HG03354 (cell line): ENCODE measurements at regions not wholly inside any gene's neighbourhood (a gene's known extent, or its start where the extent isn't known, plus 50 kb on each side); places are given as distances from the start of the nearest gene placed in this dataset.
A peak's percentile ranks its signal among the peaks of the same experiment; 100 is the strongest.
"Not testable (repeated sequence)": the region's sequence is repeated elsewhere in the genome, so short reads cannot be mapped to it uniquely, and the experiment has no call there.

Experiments
- ATAC-seq: cut with Tn5 transposase; IDR thresholded peaks from one replicate; pipeline ENCODE4 v1.9.1; 2021; ENCODE audit warnings: mild to moderate bottlenecking; ENCODE audit not compliant: unreplicated experiment, poor library complexity, severe bottlenecking

- not testable (repeated sequence) for ATAC-seq
Observed at GRCh38 chr2:138250843-138251320, 250.7 kb upstream of the SPOPL start.

DNA sequence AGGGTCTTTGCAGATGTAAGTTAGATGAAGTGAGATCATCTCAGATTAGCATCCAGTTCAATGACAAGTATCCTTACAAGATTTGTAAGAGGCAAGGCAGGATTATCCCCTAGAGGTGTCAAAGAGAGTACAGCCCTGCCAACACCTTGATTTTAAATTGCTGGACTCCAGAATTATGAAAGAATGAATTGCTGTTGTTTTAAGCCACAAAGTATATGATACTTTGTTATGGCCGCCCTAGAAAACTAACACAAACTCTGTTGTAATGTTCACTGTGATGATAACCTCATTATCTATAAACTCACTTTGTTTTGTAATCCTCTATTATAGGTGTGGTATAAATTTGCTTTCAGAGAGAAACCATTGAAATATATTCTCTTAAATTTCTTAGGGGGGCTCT is 249.0 kb upstream of the SPOPL start:
- ATAC-seq, result no peak

DNA sequence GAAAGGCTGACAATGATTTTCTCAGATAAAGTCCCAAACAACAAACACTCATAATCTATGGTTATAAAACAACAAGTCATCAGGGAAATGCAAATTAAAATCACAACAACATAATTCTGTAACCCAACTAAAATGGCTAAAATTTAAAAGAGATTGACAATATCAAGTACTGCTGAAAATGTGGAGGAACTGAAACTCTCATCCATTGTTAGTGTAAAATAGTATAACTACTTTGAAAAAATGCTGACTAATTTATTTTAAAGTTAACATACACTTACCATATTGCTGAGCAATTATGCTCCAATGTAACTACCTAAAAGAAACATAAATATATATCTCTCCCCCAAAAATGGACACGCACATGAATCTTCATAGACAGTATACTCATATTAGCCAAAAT is 245.9 kb upstream of the SPOPL start:
- no peak for ATAC-seq

DNA sequence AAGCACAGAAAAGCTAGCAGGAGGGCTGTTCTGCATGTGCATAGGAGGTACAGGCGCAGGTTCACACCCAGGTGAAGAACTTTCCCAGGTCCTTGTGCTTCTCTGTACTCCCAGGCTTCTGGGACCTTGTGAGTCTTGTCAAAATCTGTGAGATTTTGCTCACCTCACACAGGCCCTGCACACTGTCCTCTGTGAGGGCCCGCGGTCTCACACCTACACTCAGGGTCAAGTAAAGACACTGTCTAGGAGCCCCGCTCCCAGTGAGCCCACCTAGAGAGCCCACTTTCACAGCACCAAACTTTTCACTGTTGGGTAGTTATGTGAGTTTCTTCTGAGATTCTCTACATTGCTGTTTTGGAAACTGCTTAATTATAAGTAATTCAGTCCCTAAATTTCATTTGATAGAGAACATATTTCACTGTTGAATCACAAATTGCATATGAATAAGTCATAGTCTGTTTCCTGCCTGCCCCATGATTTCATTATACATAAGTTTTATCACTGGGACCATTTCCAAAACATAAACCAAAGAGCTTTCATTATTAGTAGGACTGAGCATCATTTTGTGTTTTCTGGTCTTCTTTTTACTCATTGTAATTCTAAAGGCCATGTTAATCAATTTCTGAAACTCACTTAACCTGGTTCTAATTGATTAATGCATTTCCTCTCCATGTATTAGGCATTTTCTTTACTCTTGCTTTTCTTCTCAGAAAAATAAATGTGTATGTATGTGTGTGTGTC is 234.2 kb upstream of the SPOPL start:
- peak; percentile 81 for ATAC-seq

DNA sequence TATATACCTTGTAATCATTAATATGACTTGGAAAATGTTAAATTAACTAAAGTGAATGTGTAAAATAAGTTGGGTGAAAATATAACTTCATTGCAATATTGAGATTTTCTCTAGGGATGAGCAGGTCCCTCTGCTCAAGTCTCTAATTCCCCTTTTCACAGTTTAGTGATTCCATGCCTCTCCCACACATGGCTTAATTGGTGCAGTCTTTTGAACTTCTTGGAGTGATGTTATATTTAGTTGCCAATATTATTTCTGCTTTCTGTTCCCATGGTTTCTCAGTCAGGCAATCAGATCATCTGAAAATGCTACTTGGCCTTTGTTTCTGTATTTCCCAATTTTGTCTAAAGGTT is 233.7 kb upstream of the SPOPL start:
- ATAC-seq, result peak; percentile 48

GRCh38 chr2:138269765-138270164 is 231.8 kb upstream of the SPOPL start:
- no peak for ATAC-seq

DNA sequence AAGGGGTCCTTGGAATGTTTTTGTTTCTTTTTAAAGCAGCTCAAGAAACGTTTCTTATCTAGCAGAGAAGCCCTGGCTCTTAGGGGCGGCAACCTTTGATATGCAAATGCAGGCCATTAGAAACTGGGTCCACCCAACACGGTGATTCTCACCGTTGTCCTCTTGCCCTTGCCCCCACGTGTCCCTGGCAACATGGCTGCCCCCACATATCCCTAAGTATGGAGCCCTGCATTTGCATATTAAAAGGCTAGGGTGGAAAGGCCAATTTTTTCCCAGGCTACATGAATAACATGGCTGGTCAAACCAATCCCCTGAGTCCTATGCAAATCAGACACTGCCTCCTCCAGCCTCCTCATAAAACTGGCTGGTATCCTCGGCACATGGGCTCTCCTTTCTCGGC is 230.1 kb upstream of the SPOPL start:
- ATAC-seq, result no peak

- ATAC-seq, result no peak
Observed at GRCh38 chr2:138272524-138273195, 228.9 kb upstream of the SPOPL start.

DNA sequence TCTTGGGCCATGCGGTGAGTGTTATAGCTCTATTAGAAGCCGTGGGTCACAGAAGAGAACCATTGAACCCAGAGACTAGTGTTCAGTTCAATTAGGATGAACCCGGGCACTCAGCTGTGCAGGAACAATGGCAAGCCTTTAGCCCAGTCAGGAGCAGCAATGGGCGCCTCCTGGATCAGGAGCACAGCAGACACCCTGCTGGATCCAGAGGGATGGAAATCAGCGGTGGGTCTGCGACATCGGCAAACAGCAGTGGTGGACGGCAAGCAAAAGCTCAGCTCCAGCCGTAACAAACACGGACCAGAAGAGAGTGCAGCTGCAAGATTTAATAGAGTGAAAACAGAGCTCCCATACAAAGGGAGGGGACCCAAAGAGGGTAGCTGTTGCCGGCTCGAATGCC is 228.3 kb upstream of the SPOPL start:
- not testable (repeated sequence) for ATAC-seq

GRCh38 chr2:138274421-138275291 is 226.9 kb upstream of the SPOPL start:
- no peak for ATAC-seq

DNA sequence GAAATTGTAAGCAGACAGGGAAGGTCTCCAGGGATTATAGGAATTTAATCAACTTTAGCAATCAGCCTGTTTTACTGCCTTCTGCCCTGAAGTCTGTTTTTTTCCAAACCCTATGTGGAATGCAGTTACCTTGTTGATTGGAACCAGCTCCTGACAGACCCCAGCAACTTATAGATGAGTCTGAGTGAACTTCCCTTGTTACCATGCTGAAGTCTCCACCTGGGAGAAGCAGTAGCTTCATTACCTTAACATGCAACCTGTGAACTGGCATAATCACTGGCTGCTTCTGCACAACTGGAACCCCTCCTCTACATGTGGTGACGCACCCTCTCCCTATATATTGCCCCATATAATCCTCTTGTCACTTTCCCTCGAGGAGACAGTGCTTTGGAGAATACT is 226.3 kb upstream of the SPOPL start:
- ATAC-seq, result no peak

- no peak for ATAC-seq
Observed at GRCh38 chr2:138275881-138276280, 225.7 kb upstream of the SPOPL start.

DNA sequence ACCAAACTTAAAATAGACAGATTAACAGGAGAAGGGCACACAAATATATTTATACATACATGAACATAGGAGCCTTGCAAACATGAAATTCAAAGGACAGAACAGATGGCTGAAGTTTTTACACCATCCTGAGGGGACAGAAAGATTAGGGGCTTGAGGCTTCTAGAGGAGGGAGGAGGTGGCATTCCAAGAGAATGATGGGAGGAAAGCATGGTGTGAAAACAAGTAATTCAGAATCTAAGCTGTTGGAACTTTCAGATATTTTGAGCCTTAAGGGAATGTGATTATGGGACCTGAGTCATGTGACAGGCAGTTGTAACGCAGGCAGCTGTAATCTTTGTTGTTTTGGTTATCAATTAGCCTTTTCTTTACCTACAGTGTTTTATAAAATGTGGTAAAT is 225.2 kb upstream of the SPOPL start:
- ATAC-seq, result no peak

DNA sequence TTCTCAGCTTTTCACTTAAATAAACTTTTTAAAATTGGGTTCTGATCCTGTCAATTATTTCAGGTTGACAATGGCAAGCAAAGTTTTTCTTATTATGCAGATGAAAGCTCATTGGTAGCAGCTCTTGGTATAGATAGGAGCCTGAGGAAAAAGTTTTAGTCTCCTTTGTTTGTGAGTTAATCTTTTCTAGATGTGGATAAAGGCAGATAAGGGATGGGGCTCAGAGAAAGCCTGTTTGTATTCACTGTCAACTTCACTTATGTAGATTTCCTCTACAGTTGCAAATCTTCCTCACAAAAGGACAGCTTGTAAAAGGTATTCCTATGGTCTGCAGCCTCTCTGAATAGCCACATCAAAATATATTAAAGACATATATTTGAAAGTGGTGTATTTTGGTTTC is 224.5 kb upstream of the SPOPL start:
- no peak for ATAC-seq

GRCh38 chr2:138279871-138280270 is 221.7 kb upstream of the SPOPL start:
- ATAC-seq, result no peak

- no peak for ATAC-seq
Observed at GRCh38 chr2:138280999-138281695, 220.4 kb upstream of the SPOPL start.

- no peak for ATAC-seq
Observed at GRCh38 chr2:138282014-138282672, 219.4 kb upstream of the SPOPL start.

GRCh38 chr2:138291805-138292204 is 209.8 kb upstream of the SPOPL start:
- no peak for ATAC-seq

DNA sequence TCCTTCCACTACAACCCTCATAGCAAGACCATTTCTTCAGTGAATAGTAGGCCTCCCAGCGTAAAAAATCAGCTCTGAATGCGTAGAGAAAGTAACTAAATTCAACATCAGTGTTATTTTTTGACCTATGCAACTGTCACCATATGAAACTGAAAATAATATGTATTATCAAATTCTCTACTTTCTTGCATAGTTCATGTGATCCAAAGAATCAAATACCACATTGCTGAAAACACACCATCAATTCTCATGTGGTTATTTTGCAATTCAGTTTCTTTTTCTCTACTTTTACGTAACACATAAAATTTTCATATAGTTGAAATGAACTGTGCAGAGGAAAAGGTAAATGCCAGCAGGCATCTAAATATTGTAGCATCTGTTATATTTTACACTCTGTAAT is 208.5 kb upstream of the SPOPL start:
- ATAC-seq, result peak; percentile 79
